ENCODE measurements at regions not wholly inside any gene's neighbourhood (a gene's known extent, or its start where the extent isn't known, plus 50 kb on each side); places are given as distances from the start of the nearest gene placed in this dataset.
"Not testable (repeated sequence)": the region's sequence is repeated elsewhere in the genome, so short reads cannot be mapped to it uniquely, and the experiment has no call there.

GRCh38 chr16:29143739-29144668 lies 159.2 kb downstream of the LAT start:
- not testable (repeated sequence) for H3K27me3 ChIP-seq (ENCODE audit: control insufficient read depth in 3 of 3, insufficient read depth in 3 of 3, low read length in 3 of 3); H3K4me3 ChIP-seq (ENCODE audit: low read length in 3 of 3); H3K4me1 ChIP-seq (ENCODE audit: control insufficient read depth in 3 of 3, insufficient read depth in 3 of 3, low read length in 3 of 3); H3K36me3 ChIP-seq (ENCODE audit: control insufficient read depth in 3 of 3, insufficient read depth in 3 of 3, low read length in 3 of 3); H3K9me3 ChIP-seq (ENCODE audit: control insufficient read depth in 3 of 3, low read length in 3 of 3); H3K9ac ChIP-seq (ENCODE audit: low read depth in 1 of 3, low read length in 3 of 3); H3K27ac ChIP-seq (ENCODE audit: low read depth, low read length)

- H3K4me3 ChIP-seq (ENCODE audit: low read length in 3 of 3); H3K4me1 ChIP-seq (ENCODE audit: control insufficient read depth in 3 of 3, insufficient read depth in 3 of 3, low read length in 3 of 3); H3K27ac ChIP-seq (ENCODE audit: low read depth, low read length); H3K9ac ChIP-seq (ENCODE audit: low read depth in 1 of 3, low read length in 3 of 3); H3K27me3 ChIP-seq (ENCODE audit: control insufficient read depth in 3 of 3, insufficient read depth in 3 of 3, low read length in 3 of 3); H3K36me3 ChIP-seq (ENCODE audit: control insufficient read depth in 3 of 3, insufficient read depth in 3 of 3, low read length in 3 of 3); H3K9me3 ChIP-seq (ENCODE audit: control insufficient read depth in 3 of 3, low read length in 3 of 3): not testable (repeated sequence)
Observed at GRCh38 chr16:29142506-29142905, 157.7 kb downstream of the LAT start.

GRCh38 chr16:29141586-29142324 lies 156.9 kb downstream of the LAT start:
- Histone ChIP-seq H3K36me3 (ENCODE audit: control insufficient read depth in 3 of 3, insufficient read depth in 3 of 3, low read length in 3 of 3) (no peaks in the 10 kb centered on the region), H3K4me1 (ENCODE audit: control insufficient read depth in 3 of 3, insufficient read depth in 3 of 3, low read length in 3 of 3) (no peaks in the 10 kb centered on the region), H3K27me3 (ENCODE audit: control insufficient read depth in 3 of 3, insufficient read depth in 3 of 3, low read length in 3 of 3) (peaks cover 0 to 2% (median 0%) of the 10 kb centered on the region in 3 donors), H3K4me3 (ENCODE audit: low read length in 3 of 3) (no peak overlapping the region), H3K9ac (ENCODE audit: low read depth in 1 of 3, low read length in 3 of 3) (no peak overlapping the region), H3K27ac (ENCODE audit: low read depth, low read length) (no peak overlapping the region), H3K9me3 (ENCODE audit: control insufficient read depth in 3 of 3, low read length in 3 of 3) (no peaks in the 10 kb centered on the region)

- not testable (repeated sequence) for H3K4me1 ChIP-seq (ENCODE audit: control insufficient read depth in 3 of 3, insufficient read depth in 3 of 3, low read length in 3 of 3); H3K9ac ChIP-seq (ENCODE audit: low read depth in 1 of 3, low read length in 3 of 3); H3K27ac ChIP-seq (ENCODE audit: low read depth, low read length); H3K36me3 ChIP-seq (ENCODE audit: control insufficient read depth in 3 of 3, insufficient read depth in 3 of 3, low read length in 3 of 3); H3K27me3 ChIP-seq (ENCODE audit: control insufficient read depth in 3 of 3, insufficient read depth in 3 of 3, low read length in 3 of 3); H3K4me3 ChIP-seq (ENCODE audit: low read length in 3 of 3); H3K9me3 ChIP-seq (ENCODE audit: control insufficient read depth in 3 of 3, low read length in 3 of 3)
Observed at GRCh38 chr16:29141121-29141520, 156.3 kb downstream of the LAT start.

GRCh38 chr16:29139901-29140855 lies 155.3 kb downstream of the LAT start:
- H3K4me1 ChIP-seq (ENCODE audit: control insufficient read depth in 3 of 3, insufficient read depth in 3 of 3, low read length in 3 of 3); H3K27ac ChIP-seq (ENCODE audit: low read depth, low read length); H3K27me3 ChIP-seq (ENCODE audit: control insufficient read depth in 3 of 3, insufficient read depth in 3 of 3, low read length in 3 of 3); H3K9ac ChIP-seq (ENCODE audit: low read depth in 1 of 3, low read length in 3 of 3); H3K4me3 ChIP-seq (ENCODE audit: low read length in 3 of 3); H3K9me3 ChIP-seq (ENCODE audit: control insufficient read depth in 3 of 3, low read length in 3 of 3); H3K36me3 ChIP-seq (ENCODE audit: control insufficient read depth in 3 of 3, insufficient read depth in 3 of 3, low read length in 3 of 3): not testable (repeated sequence)

GRCh38 chr16:29139261-29139802 lies 154.5 kb downstream of the LAT start:
- no peak overlapping the region for H3K27ac ChIP-seq (ENCODE audit: low read depth, low read length)
- no peaks in the 10 kb centered on the region for H3K9me3 ChIP-seq (ENCODE audit: control insufficient read depth in 3 of 3, low read length in 3 of 3)
- no peak overlapping the region for H3K9ac ChIP-seq (ENCODE audit: low read depth in 1 of 3, low read length in 3 of 3)
- no peaks in the 10 kb centered on the region for H3K4me1 ChIP-seq (ENCODE audit: control insufficient read depth in 3 of 3, insufficient read depth in 3 of 3, low read length in 3 of 3)
- H3K36me3 ChIP-seq (ENCODE audit: control insufficient read depth in 3 of 3, insufficient read depth in 3 of 3, low read length in 3 of 3), result no peaks in the 10 kb centered on the region
- H3K27me3 ChIP-seq (ENCODE audit: control insufficient read depth in 3 of 3, insufficient read depth in 3 of 3, low read length in 3 of 3), result peaks cover 0 to 2% (median 0%) of the 10 kb centered on the region in 3 donors
- no peak overlapping the region for H3K4me3 ChIP-seq (ENCODE audit: low read length in 3 of 3)

- H3K9me3 ChIP-seq (ENCODE audit: control insufficient read depth in 3 of 3, low read length in 3 of 3); H3K9ac ChIP-seq (ENCODE audit: low read depth in 1 of 3, low read length in 3 of 3); H3K4me1 ChIP-seq (ENCODE audit: control insufficient read depth in 3 of 3, insufficient read depth in 3 of 3, low read length in 3 of 3); H3K4me3 ChIP-seq (ENCODE audit: low read length in 3 of 3); H3K36me3 ChIP-seq (ENCODE audit: control insufficient read depth in 3 of 3, insufficient read depth in 3 of 3, low read length in 3 of 3); H3K27ac ChIP-seq (ENCODE audit: low read depth, low read length); H3K27me3 ChIP-seq (ENCODE audit: control insufficient read depth in 3 of 3, insufficient read depth in 3 of 3, low read length in 3 of 3): not testable (repeated sequence)
Observed at GRCh38 chr16:29138698-29139097, 153.8 kb downstream of the LAT start.

GRCh38 chr16:29137894-29138662 lies 153.2 kb downstream of the LAT start:
- not testable (repeated sequence) for H3K36me3 ChIP-seq (ENCODE audit: control insufficient read depth in 3 of 3, insufficient read depth in 3 of 3, low read length in 3 of 3); H3K9me3 ChIP-seq (ENCODE audit: control insufficient read depth in 3 of 3, low read length in 3 of 3); H3K27ac ChIP-seq (ENCODE audit: low read depth, low read length); H3K4me3 ChIP-seq (ENCODE audit: low read length in 3 of 3); H3K4me1 ChIP-seq (ENCODE audit: control insufficient read depth in 3 of 3, insufficient read depth in 3 of 3, low read length in 3 of 3); H3K27me3 ChIP-seq (ENCODE audit: control insufficient read depth in 3 of 3, insufficient read depth in 3 of 3, low read length in 3 of 3); H3K9ac ChIP-seq (ENCODE audit: low read depth in 1 of 3, low read length in 3 of 3)

GRCh38 chr16:29137461-29137860 lies 152.6 kb downstream of the LAT start:
- H3K4me3 ChIP-seq (ENCODE audit: low read length in 3 of 3); H3K36me3 ChIP-seq (ENCODE audit: control insufficient read depth in 3 of 3, insufficient read depth in 3 of 3, low read length in 3 of 3); H3K4me1 ChIP-seq (ENCODE audit: control insufficient read depth in 3 of 3, insufficient read depth in 3 of 3, low read length in 3 of 3); H3K9ac ChIP-seq (ENCODE audit: low read depth in 1 of 3, low read length in 3 of 3); H3K9me3 ChIP-seq (ENCODE audit: control insufficient read depth in 3 of 3, low read length in 3 of 3); H3K27ac ChIP-seq (ENCODE audit: low read depth, low read length); H3K27me3 ChIP-seq (ENCODE audit: control insufficient read depth in 3 of 3, insufficient read depth in 3 of 3, low read length in 3 of 3): not testable (repeated sequence)
